Right hindlimb (tissue), 1 donor: ENCODE measurements at regions not wholly inside any gene's neighbourhood (a gene's known extent, or its start where the extent isn't known, plus 50 kb on each side); places are given as distances from the start of the nearest gene placed in this dataset.

Experiments used
- DNase-seq: peaks from one replicate; pipeline ENCODE4 v3.0.0-alpha.2; 2018

- DNase-seq = no peak
Observed at GRCh38 chr14:34237677-34238076, 224.4 kb downstream of the SPTSSA start.

- no peak for DNase-seq
Observed at GRCh38 chr14:34237081-34237480, 225.0 kb downstream of the SPTSSA start.

GRCh38 chr14:34235643-34236300 is 226.3 kb downstream of the SPTSSA start:
- no peak for DNase-seq

DNA sequence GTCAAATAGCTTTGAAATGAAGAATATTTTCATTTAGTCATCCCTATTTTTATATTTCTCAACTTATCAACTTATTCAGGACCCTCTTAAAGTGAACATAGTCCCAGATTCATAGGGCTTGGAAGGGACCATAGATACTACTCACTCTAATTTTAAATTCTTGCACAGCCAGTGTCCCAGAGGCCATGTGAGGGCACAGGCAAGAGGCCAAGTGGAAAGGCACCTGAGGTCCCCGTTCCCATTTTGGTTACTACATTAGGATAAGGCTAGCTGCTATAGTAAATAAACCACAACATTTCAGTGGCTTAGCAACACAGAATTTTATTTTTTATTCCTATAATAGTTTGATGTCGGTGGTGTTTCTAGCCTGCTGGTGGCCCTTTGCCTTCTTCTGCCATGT is 227.8 kb downstream of the SPTSSA start:
- DNase-seq = no peak

DNA sequence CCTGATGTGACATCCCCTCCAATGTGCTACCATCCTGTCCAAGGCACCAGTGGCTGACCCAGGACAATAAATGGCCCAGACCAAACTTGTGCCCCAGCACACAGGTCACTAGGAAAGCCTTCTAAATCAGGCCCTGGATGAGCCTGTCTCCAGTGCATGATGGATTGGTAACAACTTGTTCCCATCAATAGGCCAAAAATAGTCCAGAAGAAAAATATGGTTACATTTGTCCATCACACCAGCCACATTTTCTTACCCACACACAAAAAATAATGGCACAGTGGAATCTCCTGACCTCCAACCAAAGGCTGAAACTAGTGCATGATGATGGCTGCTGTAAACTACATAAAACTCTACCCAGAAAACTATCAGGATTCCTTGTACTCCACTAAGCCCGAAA is 228.4 kb downstream of the SPTSSA start:
- DNase-seq = no peak

DNA sequence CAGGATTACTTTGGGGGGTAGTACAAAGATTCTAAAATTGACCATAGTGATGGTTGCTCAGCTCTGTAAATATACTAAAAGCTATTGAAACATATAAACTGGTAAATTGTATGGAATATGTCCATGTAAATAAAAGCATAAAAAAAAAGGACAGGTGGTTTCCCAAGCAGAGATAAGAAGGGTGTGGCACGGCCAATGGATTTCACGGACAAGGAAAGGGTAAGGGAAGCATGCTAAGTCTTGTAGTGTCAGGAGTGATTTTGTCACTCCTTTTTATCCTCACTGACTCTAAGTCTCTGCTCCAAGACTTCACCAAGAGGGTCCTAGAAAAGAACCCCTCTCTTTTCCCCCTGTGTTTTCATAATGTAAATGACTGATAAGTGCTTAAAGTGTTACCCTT is 229.2 kb downstream of the SPTSSA start:
- no peak for DNase-seq

GRCh38 chr14:34231626-34232025 is 230.4 kb downstream of the SPTSSA start:
- peak; percentile 64 for DNase-seq

DNA sequence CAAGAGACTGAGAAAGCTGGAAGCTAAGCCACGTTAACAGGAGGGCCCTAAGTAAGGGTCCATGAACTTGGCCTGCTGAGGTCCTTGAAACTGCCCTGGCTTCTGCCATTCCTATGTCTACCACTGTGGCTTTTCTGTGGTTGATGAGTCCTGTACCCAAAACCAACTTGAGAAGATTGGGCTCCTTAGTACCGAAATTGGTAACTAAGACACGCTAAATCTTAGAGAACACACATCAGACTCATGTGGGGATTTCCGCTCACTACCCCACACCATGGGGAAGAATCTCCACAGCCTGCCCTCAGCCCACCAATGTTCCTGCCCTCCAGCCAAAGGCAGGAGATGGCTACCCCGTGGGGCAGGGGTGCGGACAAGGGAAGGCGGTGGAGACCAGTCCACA is 232.9 kb downstream of the SPTSSA start:
- no peak for DNase-seq

GRCh38 chr14:34228650-34228976 is 233.4 kb downstream of the SPTSSA start:
- no peak for DNase-seq

GRCh38 chr14:34227834-34228649 is 234.0 kb downstream of the SPTSSA start:
- DNase-seq = peak; percentile 75

DNA sequence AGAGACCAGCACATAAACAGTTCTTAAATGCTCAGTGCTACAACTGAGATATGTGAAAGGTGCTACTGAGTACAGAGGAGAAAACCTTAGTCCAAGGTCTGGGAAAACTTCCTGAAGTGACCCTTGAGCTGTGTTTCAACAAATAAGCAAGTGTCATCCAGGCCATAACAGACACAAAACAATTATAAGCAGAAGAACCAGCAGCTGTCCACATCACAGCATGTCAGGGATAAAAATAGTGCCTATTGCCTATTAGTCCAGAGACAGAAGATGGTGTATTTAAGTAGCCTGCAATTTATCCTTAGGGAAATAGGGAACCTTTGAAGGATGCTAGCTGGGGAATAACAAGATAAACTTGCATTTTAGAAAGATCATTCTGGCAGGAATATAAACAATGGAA is 237.8 kb downstream of the SPTSSA start:
- no peak for DNase-seq

DNA sequence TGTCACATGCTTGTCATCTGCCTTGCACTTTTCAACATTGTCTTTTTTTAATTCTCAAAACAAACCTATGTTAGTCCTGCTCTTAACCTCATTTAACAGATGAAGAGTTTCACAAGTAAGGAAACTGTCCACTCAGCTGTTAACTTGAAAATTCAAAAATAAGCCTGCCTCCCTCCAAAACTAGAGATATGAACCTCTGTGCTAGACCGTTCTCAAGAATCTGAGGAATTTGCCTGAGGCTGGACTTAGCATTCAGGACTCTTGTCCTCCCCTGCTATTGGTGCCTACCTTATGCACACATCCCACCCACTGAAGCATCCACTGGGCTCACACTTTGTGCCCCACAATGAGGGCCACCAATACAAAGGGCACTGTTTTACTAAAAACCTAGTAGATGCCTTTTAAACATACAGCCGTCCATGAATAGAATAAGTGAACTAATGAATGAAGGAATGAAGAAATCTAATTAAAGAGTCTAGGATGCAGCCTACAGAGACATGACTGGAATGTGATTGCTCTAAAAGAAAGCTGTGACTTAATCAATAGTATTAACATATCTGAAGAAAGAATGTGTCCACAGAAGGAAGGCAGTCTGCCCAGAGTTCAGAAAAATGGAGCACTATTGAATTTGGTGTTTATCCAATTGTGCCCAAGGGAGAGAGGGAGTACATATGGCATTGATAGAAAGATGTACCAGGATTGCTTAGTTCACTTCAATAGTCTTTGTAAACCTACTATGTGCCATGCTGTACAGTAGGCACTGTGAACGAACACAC is 238.5 kb downstream of the SPTSSA start:
- DNase-seq = no peak

- no peak for DNase-seq
Observed at GRCh38 chr14:34222867-34223266, 239.2 kb downstream of the SPTSSA start.

DNA sequence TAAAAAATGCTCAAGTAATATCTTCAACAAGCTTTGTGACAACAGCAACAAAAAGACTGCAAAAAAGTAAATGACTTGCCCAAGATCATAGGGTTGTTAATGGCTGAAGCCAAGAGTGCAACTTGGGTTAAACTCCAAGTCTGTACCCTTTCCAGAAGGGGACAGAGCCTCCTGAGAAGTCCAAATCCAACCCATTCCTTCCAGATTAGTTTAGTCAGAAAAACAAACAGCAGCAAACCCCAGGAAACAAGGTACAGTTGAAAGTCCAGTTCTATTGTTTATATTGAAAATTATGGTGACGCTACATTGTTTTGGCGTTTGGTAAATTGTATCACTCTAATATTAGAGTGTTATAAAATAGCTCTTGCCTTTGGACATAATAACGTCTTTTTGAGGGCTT is 239.9 kb downstream of the SPTSSA start:
- no peak for DNase-seq

DNA sequence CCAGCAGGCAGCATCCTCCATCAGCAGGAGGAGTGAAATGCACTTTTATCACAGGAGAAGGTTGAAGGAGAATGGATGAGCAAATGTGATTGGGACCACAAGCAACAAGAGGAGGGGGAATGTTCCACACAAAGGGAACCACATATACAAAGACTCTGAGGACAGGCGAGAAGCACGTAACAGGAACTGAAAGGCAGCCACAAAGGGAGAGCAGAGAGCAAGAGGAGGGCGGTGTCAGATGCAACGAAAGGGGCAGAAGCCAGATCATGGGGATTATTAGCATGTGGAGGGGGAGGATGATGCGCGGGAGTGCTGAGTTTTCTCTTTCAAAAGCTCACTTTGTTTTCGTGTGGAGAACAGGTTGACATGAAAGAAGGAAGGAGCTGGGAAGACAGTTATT is 241.1 kb downstream of the SPTSSA start:
- DNase-seq = no peak

- DNase-seq = no peak
Observed at GRCh38 chr14:34220378-34220706, 241.7 kb downstream of the SPTSSA start.

GRCh38 chr14:34219661-34220377 is 242.2 kb downstream of the SPTSSA start:
- no peak for DNase-seq

GRCh38 chr14:34218881-34219280 is 243.2 kb downstream of the SPTSSA start:
- DNase-seq = no peak

GRCh38 chr14:34214961-34215360 is 247.1 kb downstream of the SPTSSA start:
- no peak for DNase-seq

DNA sequence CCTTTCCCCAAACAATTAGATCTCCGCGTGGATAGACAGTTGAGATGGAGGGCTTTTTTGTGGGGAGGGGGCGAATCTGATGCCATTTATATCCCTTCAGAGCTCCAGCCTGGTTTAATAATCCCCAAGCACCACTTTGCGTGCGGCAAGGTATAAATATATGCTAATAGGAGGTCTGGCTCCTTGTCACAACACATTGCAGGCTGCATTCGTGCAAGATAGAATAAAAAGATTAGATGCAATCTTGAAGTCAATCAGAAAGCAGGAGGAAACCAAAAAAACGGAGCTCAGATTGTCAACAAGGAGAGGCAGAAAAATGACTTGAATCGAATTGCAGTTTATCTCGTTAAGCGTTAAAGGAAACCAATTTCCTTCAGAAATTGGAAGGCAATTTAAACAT is 248.7 kb downstream of the SPTSSA start:
- no peak for DNase-seq

DNA sequence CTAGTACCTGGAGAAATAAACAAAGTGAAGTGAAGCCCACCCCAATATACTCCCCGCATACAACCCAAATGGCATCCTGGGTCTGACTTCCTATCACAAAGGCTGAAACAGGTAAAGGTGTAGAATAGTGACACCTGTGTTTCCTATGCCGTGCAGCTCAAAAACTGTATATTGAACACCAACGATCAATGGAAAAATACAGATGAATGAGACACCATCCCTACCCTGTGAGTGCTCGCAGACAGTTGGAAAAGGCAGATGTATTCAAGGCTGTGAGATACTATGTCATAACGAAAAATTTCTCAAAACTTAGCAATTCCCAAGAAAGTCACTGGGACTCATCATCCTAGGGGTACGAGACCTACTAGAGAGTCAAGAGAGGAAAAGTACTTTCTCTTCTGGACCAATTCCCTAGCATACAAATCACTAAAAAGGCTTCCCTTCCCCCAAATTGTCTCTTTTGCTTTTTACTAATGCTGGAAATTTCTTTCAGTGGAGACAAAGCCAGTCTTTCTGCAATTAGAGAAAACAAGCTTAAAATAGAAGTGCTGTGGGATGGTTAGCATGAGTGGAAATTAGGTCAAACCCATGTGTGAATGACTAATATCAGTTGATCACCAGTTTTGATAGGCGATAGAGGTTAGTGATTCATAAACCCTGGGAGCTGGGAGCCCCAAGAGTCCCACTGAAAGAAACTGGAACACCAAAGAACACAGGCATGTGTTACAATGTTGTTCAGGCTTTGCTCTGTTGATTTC is 249.7 kb downstream of the SPTSSA start:
- no peak for DNase-seq

DNA sequence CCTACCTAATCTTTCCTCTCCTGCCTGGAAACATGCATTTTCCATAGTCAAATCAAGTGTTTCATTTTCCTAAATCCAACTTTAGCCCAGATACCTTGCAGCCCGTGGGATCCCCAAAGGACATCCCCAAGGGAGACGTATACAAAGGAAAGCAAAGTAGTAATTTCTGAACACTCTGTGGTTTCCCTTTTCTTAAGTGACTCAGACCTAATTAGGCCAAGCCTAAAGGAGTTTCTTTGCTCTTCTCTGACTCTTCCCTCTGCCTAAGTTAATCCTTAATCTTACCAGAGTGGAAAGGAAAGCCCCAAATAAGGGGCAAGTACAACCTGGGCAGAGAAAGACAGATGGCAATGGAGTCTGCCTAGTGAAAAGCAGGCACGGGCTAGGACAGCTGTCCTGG is 250.3 kb downstream of the SPTSSA start:
- DNase-seq = no peak

DNA sequence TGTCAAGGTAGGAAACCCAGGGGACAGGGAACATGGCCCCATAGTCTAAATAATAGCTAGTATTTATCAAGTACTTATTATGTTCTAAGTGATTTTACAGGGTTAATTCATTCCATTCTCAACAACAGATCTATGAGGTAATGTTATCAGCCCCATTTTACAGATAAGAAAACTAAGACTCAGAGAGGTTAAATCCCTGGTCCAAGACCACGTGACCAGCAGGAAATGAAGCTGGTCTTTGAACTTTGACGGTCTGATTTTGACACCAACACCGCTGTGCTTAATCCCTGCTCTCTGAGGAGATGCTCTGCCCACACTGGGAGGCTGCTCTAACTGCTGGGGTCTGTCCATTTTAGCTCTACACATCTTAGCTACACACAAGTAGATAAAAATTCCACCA is 253.5 kb downstream of the SPTSSA start:
- DNase-seq = no peak
